ENCODE measurements at regions not wholly inside any gene's neighbourhood (a gene's known extent, or its start where the extent isn't known, plus 50 kb on each side); places are given as distances from the start of the nearest gene placed in this dataset.

GRCh38 chr13:37187105-37187504 is 81.6 kb upstream of the CSNK1A1L start:
- Histone ChIP-seq H4K20me1 (ENCODE audit: insufficient read depth, low read length) (no peaks in the 10 kb centered on the region), H2AFZ (ENCODE audit: low read length) (no peak overlapping the region), H3K9me2 (ENCODE audit: low read depth, low read length) (no peaks in the 10 kb centered on the region), H3F3A (ENCODE audit: insufficient read depth, low read length) (no peaks in the 10 kb centered on the region), H3K79me2 (ENCODE audit: insufficient read depth, low read length) (no peaks in the 10 kb centered on the region), H3K9ac (ENCODE audit: low read length) (no peak overlapping the region), H3K4me2 (ENCODE audit: low read length) (no peak overlapping the region), H3K27me3 (ENCODE audit: insufficient read depth, low read length) (no peaks in the 10 kb centered on the region), H3K9me3 (ENCODE audit: low read length) (no peaks in the 10 kb centered on the region), H3K36me3 (ENCODE audit: insufficient read depth, low read length) (no peaks in the 10 kb centered on the region), H3K4me3 (ENCODE audit: low read depth, low read length, poor library complexity, severe bottlenecking) (no peak overlapping the region), H3K27ac (ENCODE audit: low read depth, low read length, poor library complexity, severe bottlenecking) (no peak overlapping the region), H3K4me1 (ENCODE audit: insufficient read depth, low read length, severe bottlenecking) (no peaks in the 10 kb centered on the region)
- TF ChIP-seq CTCF (IDR thresholded peaks at IDR 0.05; ENCODE audit: low read length) (no peak), EZH2 (IDR thresholded peaks at IDR 0.05; ENCODE audit: borderline replicate concordance, low read length) (no peak)

- Histone ChIP-seq H3K9me3 (ENCODE audit: low read length) (no peaks in the 10 kb centered on the region), H3F3A (ENCODE audit: insufficient read depth, low read length) (no peaks in the 10 kb centered on the region), H3K27me3 (ENCODE audit: insufficient read depth, low read length) (no peaks in the 10 kb centered on the region), H3K4me2 (ENCODE audit: low read length) (no peak overlapping the region), H3K9ac (ENCODE audit: low read length) (no peak overlapping the region), H3K4me1 (ENCODE audit: insufficient read depth, low read length, severe bottlenecking) (no peaks in the 10 kb centered on the region), H3K4me3 (ENCODE audit: low read depth, low read length, poor library complexity, severe bottlenecking) (no peak overlapping the region), H3K79me2 (ENCODE audit: insufficient read depth, low read length) (no peaks in the 10 kb centered on the region), H2AFZ (ENCODE audit: low read length) (no peak overlapping the region), H3K36me3 (ENCODE audit: insufficient read depth, low read length) (no peaks in the 10 kb centered on the region), H4K20me1 (ENCODE audit: insufficient read depth, low read length) (no peaks in the 10 kb centered on the region), H3K9me2 (ENCODE audit: low read depth, low read length) (no peaks in the 10 kb centered on the region), H3K27ac (ENCODE audit: low read depth, low read length, poor library complexity, severe bottlenecking) (no peak overlapping the region)
- TF ChIP-seq CTCF (IDR thresholded peaks at IDR 0.05; ENCODE audit: low read length) = no peak
- no peak for TF ChIP-seq EZH2 (IDR thresholded peaks at IDR 0.05; ENCODE audit: borderline replicate concordance, low read length)
Observed at GRCh38 chr13:37181620-37182019, 76.2 kb upstream of the CSNK1A1L start.

- TF ChIP-seq CTCF (IDR thresholded peaks at IDR 0.05; ENCODE audit: low read length) (no peak), EZH2 (IDR thresholded peaks at IDR 0.05; ENCODE audit: borderline replicate concordance, low read length) (no peak)
- H3K4me2 ChIP-seq (ENCODE audit: low read length) = no peak overlapping the region
- H3K4me3 ChIP-seq (ENCODE audit: low read depth, low read length, poor library complexity, severe bottlenecking) = no peak overlapping the region
- no peak overlapping the region for H2AFZ ChIP-seq (ENCODE audit: low read length)
- no peaks in the 10 kb centered on the region for H3K79me2 ChIP-seq (ENCODE audit: insufficient read depth, low read length)
- no peaks in the 10 kb centered on the region for H3F3A ChIP-seq (ENCODE audit: insufficient read depth, low read length)
- no peaks in the 10 kb centered on the region for H3K36me3 ChIP-seq (ENCODE audit: insufficient read depth, low read length)
- no peaks in the 10 kb centered on the region for H3K27me3 ChIP-seq (ENCODE audit: insufficient read depth, low read length)
- no peaks in the 10 kb centered on the region for H3K9me2 ChIP-seq (ENCODE audit: low read depth, low read length)
- no peaks in the 10 kb centered on the region for H3K4me1 ChIP-seq (ENCODE audit: insufficient read depth, low read length, severe bottlenecking)
- H3K9me3 ChIP-seq (ENCODE audit: low read length) = no peaks in the 10 kb centered on the region
- no peak overlapping the region for H3K9ac ChIP-seq (ENCODE audit: low read length)
- no peak overlapping the region for H3K27ac ChIP-seq (ENCODE audit: low read depth, low read length, poor library complexity, severe bottlenecking)
- no peaks in the 10 kb centered on the region for H4K20me1 ChIP-seq (ENCODE audit: insufficient read depth, low read length)
Observed at GRCh38 chr13:37179645-37180044, 74.2 kb upstream of the CSNK1A1L start.
